ENCODE measurements at regions not wholly inside any gene's neighbourhood (a gene's known extent, or its start where the extent isn't known, plus 50 kb on each side); places are given as distances from the start of the nearest gene placed in this dataset.
"Not testable (repeated sequence)": the region's sequence is repeated elsewhere in the genome, so short reads cannot be mapped to it uniquely, and the experiment has no call there.

DNA sequence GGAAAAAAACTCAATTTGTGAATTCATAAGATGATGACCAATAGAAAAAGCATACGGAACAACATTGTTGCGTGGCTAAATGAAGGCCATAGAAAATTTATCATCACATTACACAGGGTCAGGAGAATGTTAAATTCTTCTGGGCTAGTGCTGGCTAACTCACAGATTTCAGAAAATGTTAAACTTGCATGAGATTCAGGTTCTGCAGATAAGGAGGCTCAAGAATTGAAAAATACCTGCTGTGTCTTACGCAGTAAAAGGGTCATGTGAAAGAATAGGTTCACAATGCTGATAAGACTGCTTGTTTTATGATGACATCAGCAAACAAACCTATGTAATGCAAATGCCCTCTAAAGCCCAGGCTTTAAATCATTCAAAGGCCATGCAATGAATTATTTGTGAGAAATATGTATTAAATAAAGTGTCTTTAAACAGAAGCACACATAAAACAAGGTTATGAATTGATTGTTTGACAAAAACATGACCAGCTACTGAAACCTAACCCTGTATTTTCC is 378.8 kb downstream of the USP25 start:
- ChIA-PET POLR2A (no interaction called here), CTCF (no interaction called here)

DNA sequence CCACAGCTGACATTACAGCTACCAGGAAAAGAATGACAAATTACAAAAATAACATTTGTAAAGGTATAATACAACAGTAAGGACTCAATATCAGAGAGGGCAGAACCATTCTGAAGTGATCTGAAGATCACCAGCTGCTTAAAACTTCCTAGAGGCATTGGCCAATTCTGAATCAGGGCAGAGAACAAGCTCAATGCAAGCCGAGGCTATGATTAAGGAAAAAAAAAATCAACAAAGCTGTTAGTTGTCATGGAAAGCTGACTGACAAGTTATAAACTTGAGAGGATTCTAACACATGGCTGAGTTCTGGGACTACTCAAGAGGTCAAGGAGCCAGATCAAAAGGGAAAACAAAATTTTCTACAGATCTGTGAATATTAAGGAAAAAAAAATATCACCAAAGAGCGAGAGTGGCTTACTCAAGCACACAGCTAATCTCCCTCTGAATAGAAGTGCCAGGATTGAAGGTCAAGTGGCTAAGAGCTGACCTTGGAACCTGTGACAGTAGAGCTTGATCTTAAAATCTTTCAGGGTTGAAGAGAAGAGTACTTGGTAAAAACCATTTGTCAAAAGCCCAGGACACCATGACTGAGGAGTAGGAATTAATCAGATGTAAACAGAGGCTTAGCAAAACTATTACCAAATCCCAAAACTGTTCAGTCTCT is 383.4 kb downstream of the USP25 start:
- POLR2A ChIA-PET: no interaction called here
- CTCF ChIA-PET: no interaction called here

DNA sequence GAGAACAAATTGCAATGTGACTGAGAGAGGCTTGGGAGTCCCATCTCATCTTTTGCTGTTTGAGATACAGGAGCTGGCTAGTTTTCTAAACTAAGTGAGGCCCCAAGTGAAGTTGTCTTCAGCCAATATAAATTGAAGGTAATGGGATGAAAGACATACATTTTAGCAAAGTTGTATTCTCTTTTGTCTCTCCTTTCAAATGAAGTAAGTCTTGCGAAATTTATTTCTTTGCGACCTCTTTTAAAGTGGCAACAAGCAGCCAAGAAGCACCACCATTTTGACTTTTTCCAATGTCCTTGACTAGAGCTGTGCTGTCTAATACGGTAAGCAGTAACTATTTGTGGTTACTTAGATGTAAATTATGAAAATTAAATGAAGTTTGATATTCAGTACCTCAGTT is 385.7 kb downstream of the USP25 start:
- ChIA-PET CTCF (no interaction called here), POLR2A (no interaction called here)

DNA sequence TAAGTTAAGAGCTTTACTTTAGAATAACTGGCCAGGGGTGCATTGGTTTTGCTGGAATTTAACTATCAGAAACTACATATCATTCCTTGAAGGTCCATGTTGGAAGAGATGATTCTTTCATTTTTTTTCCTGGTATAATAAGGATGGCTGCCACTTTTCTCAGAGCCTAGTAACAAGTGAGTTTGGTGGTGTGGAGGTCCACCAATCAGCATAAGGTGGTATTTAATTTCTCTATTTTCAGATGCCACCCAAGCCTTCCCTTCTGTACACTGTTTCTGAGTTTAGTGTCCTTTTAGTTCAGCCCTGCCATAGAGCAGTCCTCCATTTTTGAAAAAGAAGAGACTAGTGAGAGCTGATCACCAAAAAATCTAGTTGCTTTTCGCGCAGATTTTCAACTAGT is 386.3 kb downstream of the USP25 start:
- CTCF ChIA-PET: no interaction called here

DNA sequence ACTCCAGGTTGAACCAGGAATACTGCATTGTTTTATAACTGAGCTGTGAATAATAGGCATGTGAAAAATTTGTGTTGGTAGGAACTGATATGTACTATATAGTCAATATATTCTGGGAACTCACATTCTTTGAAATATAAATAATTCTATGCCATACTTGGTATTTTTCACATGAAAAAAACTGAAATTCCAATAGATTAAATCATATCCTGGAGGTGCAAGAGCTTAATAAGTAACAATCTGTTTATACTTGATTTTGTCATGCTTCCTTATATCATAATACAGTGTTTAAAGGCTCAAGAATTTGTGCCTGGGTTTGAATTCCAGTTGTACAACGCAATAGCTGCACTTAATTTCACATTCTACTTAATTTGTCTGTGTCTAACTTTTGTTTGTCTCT is 387.0 kb downstream of the USP25 start:
- CTCF ChIA-PET: no interaction called here

More for the DNA sequence above, 386.3 kb downstream of the USP25 start:
- POLR2A ChIA-PET: no interaction called here

DNA sequence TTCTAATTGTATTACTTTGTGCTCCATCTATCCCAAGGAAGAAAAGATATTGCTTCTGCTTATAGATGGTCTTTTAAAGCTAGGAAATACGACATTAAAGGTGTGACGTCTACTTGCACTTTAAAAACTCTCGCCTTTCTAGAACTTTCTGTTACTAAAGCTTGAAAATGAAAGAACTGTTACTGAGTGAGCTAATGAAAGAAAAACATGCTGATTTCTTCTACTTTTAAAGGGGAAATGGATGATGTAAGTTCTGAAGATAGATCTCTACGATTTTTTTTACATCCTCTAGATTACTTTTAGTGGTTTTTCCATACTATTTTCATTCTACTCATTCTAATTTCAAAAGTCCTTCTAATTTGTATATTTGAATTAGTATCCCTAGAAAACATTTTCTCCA is 387.5 kb downstream of the USP25 start:
- ChIA-PET POLR2A (no interaction called here), CTCF (no interaction called here)

More for the DNA sequence above, 387.0 kb downstream of the USP25 start:
- POLR2A ChIA-PET: no interaction called here

DNA sequence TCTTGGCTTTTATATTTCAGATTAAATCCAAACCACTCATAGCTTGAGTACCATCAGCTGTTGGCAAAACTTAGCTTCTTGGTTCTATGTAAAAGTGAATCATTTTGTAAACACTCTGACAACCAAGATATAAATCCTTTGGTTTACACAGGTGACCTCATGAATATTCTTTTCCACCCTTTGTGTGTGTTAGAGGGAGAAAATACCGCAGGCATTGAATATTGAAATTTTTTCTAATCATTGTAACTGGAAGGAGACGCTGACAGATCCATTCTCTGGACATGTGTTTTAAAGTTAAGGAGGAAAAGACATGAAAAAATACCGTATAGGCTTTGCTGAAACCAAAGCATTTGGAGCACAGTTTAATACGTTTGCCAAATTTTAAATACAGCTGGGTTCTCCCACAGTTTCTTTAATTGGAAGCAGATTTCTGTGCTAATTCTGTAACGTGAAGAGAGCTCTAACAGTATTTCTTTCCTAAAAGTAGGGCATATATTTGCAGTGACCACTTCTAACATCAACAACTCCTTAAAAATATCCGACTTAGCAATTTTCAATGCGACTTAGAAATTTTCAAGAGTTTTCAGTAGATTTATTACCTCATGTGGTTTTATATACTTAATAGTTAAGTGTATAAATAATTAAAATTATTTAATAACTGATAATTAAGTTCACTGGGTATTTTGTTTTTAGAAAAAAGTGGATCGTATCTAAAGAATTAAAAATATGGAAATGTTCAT is 388.2 kb downstream of the USP25 start:
- CTCF ChIA-PET: no interaction called here
- POLR2A ChIA-PET: no interaction called here

DNA sequence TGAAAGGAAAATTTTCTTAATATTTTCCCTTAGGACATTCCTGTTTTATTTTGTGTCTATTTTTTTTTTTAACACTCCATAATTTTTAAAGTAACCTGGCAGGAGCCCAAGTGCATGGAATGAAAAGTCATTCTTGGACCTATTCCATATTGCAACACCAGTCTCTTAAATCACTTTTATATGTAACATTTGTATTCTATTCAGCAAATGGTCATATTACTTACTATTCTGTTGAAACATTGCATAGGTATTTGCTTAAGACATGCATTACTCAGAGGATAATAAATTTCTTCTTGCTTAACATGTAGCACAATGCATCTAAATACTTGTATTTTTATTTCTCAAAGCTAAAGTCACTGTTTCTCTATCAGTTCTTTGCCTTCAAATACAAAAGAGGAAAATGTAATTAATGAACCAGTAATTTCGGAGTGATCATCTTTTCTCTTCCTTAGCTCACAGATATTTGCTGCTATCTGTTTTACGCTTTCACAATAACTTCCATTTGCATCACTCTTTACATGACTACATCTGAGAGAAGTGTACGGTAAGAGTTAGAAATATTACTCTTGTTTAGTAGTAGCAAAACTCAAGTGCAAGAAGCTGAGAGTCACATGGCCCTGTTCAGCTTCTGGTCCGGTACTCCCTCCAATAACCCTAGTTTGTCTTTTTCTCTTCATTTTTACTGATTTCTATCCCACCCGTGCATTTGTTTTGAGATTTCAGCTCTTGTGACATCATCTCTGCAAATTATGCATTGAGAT is 394.8 kb downstream of the USP25 start:
- POLR2A ChIA-PET: no interaction called here
- CTCF ChIA-PET: no interaction called here

DNA sequence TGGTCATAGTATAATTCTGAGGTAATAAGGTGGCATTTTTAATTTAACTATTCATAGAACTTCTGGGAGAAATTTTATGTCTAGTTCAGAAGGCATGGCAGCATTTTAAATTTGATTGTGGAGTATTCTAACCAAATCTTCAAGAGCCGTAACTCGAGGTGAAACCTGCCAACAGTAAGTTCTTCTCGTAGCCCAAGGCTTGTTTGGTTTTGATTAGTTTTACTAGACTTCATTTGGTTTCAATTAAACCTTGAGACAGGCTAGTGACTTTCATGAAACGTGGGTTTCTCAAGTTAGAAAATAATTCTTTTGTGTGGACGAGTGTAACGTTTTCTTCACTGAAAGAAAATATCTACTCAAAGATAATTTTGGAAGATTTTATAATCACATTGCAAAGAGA is 395.5 kb downstream of the USP25 start:
- POLR2A ChIA-PET: no interaction called here

DNA sequence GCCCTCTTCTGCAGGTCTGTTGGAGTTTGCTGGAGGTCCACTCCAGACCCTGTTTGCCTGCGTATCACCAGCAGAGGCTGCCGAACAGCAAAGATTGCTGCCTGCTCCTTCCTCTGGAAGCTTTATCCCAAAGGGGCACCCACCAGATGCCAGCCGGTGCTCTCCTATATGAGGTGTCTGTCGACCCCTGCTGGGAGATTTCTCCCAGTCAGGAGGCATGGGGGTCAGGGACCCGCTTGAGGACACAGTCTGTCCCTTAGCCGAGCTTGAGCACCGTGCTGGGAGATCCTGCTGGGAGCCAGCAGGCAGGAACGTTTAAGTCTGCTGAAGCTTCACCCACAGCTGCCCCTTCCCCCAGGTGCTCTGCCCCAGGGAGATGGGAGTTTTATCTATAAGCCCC is 402.7 kb downstream of the USP25 start:
- POLR2A ChIA-PET: not testable (repeated sequence)

More for the DNA sequence above, 395.5 kb downstream of the USP25 start:
- CTCF ChIA-PET: no interaction called here

DNA sequence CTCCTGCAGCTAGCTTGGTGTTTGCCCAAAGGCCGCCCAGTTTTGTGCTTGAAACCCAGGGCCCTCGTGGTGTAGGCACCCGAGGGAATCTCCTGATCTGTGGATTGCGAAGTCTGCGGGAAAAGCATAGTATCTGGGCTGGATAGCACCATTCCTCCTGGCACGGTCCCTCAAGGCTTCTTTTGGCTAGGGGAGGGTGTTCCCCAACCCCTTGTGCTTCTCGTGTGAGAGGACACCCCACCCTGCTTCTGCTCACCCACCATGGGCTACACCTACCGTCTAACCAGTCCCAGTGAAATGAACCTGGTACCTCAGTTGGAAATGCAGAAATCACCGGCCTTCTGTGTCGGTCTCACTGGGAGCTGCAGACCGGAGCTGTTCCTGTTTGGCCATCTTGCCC is 403.5 kb downstream of the USP25 start:
- CTCF ChIA-PET: no interaction called here
- POLR2A ChIA-PET: no interaction called here

More for the DNA sequence above, 402.7 kb downstream of the USP25 start:
- CTCF ChIA-PET: not testable (repeated sequence)

DNA sequence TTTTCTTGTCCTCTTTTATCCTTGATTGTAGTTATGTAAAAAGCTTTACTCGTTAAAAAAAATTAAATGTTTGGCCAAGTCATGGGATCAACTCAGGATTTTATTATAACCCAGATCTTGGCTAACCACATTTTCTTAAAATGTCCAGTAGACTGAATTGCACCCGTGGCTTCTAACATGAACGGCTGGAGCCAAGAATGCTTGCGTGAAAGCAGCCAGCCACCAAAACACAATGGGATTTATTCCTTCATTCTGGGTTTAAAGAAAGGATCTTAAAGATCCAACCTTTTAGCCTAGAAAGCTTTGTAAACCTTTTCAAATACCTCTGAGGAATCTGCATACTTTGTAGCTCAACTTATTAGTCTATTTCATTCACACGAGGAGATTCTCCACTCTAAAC is 404.4 kb downstream of the USP25 start:
- CTCF ChIA-PET: no interaction called here
- POLR2A ChIA-PET: no interaction called here

DNA sequence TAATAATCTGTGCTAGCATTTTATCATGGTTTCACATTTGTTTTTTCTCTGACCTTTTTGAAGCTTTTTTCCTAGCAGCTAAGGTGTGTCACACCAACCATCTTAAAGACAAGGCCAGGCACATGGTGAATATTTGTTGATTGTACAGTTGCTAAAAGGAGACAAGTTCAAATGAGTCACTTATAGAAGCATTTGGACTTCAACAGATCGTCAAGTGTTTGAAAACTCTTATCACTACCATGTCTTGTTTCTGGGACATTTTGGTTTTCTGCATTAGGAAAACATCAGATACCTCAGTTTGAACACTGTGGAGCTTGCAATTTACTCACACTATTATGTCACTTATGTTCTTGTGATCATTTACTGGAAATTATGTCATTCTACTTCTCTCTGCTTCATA is 407.3 kb downstream of the USP25 start:
- CTCF ChIA-PET: no interaction called here
- POLR2A ChIA-PET: no interaction called here

DNA sequence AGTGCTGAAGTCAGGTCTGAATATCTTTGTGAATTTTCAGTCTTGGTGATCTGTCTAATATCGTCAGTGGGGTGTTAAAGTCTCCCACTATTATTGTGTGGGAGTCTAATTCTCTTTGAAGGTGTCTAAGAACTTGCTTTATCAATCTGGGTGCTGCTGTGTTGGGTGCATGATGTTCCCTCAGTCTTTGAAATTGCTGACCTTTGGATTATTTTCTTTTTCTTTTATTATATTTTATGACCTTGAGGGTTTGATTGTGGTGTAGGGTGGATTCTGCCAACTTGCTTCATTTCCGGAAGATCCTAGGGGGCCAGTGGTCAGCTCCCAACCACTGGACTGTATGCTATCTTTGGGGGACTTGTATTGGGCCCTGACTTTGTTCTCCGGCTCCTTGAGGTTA is 415.3 kb downstream of the USP25 start:
- POLR2A ChIA-PET: no interaction called here
- CTCF ChIA-PET: no interaction called here

DNA sequence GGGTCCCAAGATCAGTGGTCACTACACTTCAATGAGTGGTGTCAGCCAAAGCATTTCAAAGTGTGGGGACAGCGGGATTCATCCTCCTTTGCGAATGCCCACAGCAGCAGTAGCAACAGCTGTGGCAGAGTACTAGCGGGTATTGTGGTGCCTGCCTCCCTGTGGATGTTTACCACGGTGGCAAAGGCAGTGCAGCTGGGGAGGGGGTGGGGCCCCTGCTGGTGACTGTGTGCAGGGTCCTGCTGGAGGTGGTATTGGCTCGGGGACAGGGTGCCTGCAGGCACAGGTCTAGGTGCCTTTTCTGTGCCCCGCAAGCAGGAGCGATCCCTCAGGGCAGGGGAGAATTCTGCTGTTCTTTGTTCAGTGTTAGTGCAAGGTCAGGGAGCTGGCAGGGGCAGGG is 415.7 kb downstream of the USP25 start:
- ChIA-PET CTCF (no interaction called here), POLR2A (no interaction called here)

DNA sequence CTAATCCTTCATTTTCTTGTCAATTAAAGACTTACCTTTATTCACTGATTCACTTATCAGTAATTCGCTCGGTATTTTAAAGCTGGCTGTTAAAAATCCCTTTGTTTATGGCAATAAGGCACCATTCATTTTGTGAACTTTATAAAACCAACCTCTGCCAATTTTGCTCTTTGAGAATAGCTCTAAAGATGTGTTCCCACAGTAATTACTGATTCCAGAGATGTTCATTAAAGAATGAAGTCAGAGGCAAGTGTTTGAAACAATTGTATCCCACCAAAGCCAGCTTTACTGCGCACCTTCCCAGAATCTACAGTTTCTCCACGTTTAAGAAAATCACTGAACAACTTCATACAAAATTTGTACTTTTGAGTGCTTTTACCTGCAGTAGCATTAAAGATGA is 424.5 kb downstream of the USP25 start:
- ChIA-PET POLR2A (no interaction called here), CTCF (no interaction called here)

DNA sequence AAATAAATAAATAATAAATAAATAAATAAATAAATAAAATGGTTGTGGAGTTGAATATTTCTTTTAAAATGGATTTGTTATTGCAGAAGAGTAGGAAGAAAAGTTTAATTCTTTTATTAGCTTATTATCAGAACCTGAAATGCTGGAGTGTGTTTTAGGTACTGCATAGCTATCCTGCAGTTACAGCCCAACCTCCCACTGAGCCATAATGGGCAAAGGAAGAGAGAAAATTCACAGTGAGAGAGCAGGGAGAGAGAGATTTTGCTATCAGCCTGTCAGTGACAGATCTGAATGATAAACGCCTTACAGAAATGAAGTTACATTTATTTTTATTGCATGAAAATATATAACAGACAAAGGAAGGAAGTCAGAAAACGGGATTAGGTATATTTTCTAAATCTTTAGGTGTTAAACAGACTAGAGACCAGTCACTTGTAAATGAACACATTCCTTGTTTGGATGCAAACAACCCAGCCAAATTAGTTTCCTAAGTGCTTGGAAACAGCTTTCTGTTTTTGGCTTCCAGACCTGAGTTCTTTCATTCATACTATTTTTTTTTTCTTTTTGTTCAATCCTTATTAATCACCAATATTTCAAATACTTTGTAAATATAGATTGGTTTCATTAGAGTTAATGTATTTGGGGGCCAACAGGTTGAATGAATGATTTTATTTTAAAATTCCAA is 425.3 kb downstream of the USP25 start:
- CTCF ChIA-PET: no interaction called here
- POLR2A ChIA-PET: no interaction called here

DNA sequence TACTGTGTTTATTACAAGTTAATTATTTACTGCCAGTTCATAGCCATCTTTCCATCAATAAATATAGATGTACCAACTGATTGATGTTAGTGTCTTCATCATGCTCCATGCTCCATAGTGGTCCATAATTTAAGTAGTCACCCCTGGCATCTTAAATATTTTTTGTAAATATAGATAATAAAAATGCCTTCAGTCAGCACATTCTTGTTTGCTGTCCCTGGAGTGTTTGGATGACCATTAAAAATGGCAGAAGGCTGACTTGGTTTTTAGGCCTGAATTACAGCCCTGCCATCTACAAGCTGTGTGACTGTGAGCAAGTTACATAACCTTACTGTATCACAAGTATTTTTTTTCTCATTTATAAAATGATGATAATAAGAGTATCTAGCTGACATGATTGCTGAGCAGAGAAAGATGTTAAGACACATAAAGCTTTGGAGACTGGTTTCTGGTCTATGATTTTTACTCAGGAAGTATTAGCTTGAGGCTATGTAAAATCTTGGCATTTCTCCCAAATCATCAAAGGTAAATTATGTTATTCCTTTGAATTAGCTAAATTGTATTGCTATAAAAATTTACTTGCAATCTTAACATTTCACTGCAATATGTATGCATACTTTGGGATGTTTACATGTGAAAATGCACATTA is 427.2 kb downstream of the USP25 start:
- POLR2A ChIA-PET: no interaction called here

DNA sequence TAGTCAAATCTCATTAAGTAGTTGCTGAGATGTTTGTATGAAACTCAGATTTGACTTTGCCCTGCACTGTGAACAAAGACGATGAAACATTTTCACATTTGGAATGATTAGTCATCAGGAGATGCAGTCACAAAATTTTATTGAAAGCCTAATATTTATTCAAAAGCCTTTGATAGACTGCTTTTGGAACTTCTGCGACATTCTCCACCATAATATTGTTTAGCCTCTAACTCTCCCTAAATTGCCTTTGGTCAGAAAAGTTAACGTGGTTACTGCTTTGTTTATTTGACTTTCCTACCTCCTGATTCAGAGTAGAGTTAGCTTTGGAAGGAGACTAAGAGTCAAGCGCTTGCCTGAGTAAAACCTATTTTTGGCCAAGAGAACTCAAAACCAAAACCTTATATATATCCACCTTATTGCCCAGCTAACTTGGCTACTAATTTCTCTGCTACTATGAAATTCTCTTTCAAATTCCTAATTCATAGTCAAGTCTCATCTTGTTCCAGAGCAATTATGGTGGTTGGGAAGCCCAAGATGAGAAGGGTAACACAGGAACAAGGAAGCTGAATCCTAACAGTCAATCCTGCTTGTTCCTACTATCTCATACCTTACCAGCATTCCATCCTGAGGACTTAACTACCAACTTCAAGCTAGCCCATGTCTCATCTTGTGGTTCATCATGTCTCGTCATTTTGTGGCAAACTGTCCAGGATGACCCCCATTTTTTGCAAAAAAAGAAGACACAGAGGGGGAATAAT is 429.6 kb downstream of the USP25 start:
- ChIA-PET POLR2A (no interaction called here), CTCF (interaction anchor here (0.7 kb wide), 1 partner anchor 149 kb away, joined by 4 read pairs; no protein-coding TSS in a partner anchor)

More for the DNA sequence above, 427.2 kb downstream of the USP25 start:
- CTCF ChIA-PET: no interaction called here

Measured in activated CD8-positive, alpha-beta memory T cell treated with anti-CD3 and anti-CD28 coated beads for 36 hours (primary cell).